Calu3 (cell line): ENCODE measurements at regions not wholly inside any gene's neighbourhood (a gene's known extent, or its start where the extent isn't known, plus 50 kb on each side); places are given as distances from the start of the nearest gene placed in this dataset.

ENCODE experiments used
- BruUV-seq: library from RNA; stranded (reverse); fragments of 400-500 nt; replicated peaks from 2 replicates; lab custom pipeline; 2021; lab: Mats Ljungman, UMichigan
- CTCF ChIA-PET: fragments of 300-600 bp; sonication (Branson Sonifier 250); formaldehyde crosslinking; loops from one replicate; lab custom pipeline; 2022; ENCODE audit warnings: antibody characterized with exemption; lab: Charles Lee
- DNase-seq: peaks from one replicate; pipeline ENCODE4 v3.0.0; 2022
- H3K27ac Mint-ChIP-seq: one replicate; pipeline ENCODE4 v1.8.0; 2022; ENCODE audit warnings: mixed read lengths; ENCODE audit not compliant: unreplicated experiment
- H3K27me3 Mint-ChIP-seq: one replicate; pipeline ENCODE4 v1.8.0; 2022; ENCODE audit warnings: mixed read lengths; ENCODE audit not compliant: unreplicated experiment
- H3K36me3 Mint-ChIP-seq: one replicate; pipeline ENCODE4 v1.8.0; 2022; ENCODE audit warnings: mild to moderate bottlenecking, moderate library complexity, mixed read lengths; ENCODE audit not compliant: insufficient read depth, unreplicated experiment
- H3K4me1 Mint-ChIP-seq: one replicate; pipeline ENCODE4 v1.8.0; 2022; ENCODE audit warnings: mild to moderate bottlenecking, low read depth, mixed read lengths; ENCODE audit not compliant: unreplicated experiment
- H3K4me3 Mint-ChIP-seq: one replicate; pipeline ENCODE4 v1.8.0; 2022; ENCODE audit warnings: mild to moderate bottlenecking, low read depth, moderate library complexity, mixed read lengths; ENCODE audit not compliant: unreplicated experiment
- H3K9me3 Mint-ChIP-seq: one replicate; pipeline ENCODE4 v1.8.0; 2022; ENCODE audit warnings: low read depth, mixed read lengths; ENCODE audit not compliant: unreplicated experiment
- intact Hi-C: fragments of 100-400 bp; cut with micrococcal nuclease; formaldehyde crosslinking; loops from one replicate; pipeline ENCODE4 v1.10.0; 2022; ENCODE audit not compliant: unreplicated experiment
- TF ChIP-seq, protein P1 (sequence below): fragments of 200-600 bp; IDR thresholded peaks from one replicate; pipeline ENCODE4 v1.8.0; 2022; ENCODE audit warnings: antibody characterized with exemption; ENCODE audit not compliant: unreplicated experiment

DNA sequence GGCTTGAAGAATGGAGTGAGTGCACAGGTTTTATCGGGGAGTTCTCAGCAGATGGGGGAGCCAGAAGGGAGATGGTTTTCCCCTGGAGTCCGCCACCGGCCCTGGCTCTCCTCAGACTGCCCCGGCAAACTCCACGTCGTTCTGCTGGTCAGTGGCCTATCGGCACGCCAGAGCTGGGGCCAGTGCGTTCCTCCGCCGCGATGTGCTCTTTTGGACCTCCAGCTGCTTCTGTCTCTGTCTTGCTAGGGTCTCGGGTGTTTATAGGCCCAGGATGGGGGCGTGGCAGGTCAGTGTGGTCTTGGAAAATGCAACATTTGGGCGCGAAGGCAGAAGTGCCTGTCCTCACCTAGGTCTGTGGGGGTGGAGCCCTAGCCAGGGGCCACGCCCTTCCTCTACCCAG is 53.0 kb upstream of the ADTRP start:
- no peaks in the 10 kb centered on the region for H3K36me3 Mint-ChIP-seq
- no peak overlapping the region for H3K27ac Mint-ChIP-seq
- H3K9me3 Mint-ChIP-seq = no peaks in the 10 kb centered on the region
- no peaks in the 10 kb centered on the region for H3K27me3 Mint-ChIP-seq
- intact Hi-C loops = no loop called here
- H3K4me3 Mint-ChIP-seq = no peak overlapping the region
- BruUV-seq = no TSS peak
- no peaks in the 10 kb centered on the region for H3K4me1 Mint-ChIP-seq
- no peak for DNase-seq
- CTCF ChIA-PET = no interaction called here
- TF ChIP-seq, protein P1, sequence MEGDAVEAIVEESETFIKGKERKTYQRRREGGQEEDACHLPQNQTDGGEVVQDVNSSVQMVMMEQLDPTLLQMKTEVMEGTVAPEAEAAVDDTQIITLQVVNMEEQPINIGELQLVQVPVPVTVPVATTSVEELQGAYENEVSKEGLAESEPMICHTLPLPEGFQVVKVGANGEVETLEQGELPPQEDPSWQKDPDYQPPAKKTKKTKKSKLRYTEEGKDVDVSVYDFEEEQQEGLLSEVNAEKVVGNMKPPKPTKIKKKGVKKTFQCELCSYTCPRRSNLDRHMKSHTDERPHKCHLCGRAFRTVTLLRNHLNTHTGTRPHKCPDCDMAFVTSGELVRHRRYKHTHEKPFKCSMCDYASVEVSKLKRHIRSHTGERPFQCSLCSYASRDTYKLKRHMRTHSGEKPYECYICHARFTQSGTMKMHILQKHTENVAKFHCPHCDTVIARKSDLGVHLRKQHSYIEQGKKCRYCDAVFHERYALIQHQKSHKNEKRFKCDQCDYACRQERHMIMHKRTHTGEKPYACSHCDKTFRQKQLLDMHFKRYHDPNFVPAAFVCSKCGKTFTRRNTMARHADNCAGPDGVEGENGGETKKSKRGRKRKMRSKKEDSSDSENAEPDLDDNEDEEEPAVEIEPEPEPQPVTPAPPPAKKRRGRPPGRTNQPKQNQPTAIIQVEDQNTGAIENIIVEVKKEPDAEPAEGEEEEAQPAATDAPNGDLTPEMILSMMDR = no peak

DNA sequence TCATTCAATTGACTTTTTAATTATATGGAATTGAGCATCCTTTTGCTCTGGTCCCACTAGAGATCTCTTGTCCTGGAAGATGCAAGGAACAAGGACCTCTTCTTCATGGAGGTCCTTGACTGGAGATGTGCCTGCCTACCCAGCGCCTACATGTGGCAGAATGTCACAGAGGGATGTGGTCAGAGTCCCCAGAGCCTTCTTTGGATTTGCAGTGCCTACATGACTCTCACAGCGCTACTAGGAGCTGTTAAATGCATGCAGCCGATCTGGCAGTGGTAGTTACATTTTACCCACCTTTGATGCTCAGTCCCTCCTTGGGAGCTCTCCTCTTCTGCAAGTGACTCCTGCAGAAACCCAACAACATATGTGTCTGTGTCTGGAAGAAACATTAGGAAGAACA is 51.9 kb upstream of the ADTRP start:
- intact Hi-C loops = no loop called here
- Mint-ChIP-seq H3K36me3 (no peaks in the 10 kb centered on the region), H3K27ac (no peak overlapping the region)

DNA sequence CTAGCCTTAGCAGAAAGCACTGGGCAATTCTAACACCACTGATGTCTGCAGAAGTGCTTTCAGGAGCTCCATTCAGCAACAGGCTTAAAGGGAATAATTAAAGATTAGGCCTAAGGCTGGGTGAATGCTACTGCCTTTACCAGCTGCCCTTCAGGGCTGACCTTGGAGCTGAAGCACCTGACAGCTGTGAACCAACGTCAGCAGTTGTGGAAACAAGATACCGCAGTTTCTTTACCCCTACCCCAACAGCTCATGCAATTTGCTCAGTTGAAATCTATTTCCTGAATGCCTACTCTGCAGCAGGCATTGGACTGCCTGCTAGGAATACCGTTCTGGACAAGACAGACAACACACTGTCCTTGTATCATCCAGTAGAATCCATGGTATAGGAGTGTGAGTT is 51.5 kb upstream of the ADTRP start:
- Mint-ChIP-seq H3K27ac (no peak overlapping the region), H3K4me3 (no peak overlapping the region), H3K4me1 (no peaks in the 10 kb centered on the region), H3K36me3 (no peaks in the 10 kb centered on the region), H3K27me3 (no peaks in the 10 kb centered on the region), H3K9me3 (no peaks in the 10 kb centered on the region)
- no peak for DNase-seq
- TF ChIP-seq, protein P1 = no peak
- intact Hi-C loops = no loop called here
- BruUV-seq = no TSS peak
- CTCF ChIA-PET = no interaction called here

More for the DNA sequence above, 51.9 kb upstream of the ADTRP start:
- TF ChIP-seq, protein P1 = no peak
- DNase-seq = no peak
- no peaks in the 10 kb centered on the region for H3K9me3 Mint-ChIP-seq
- H3K4me1 Mint-ChIP-seq = no peaks in the 10 kb centered on the region
- H3K27me3 Mint-ChIP-seq = no peaks in the 10 kb centered on the region
- CTCF ChIA-PET = no interaction called here
- no peak overlapping the region for H3K4me3 Mint-ChIP-seq
- BruUV-seq = no TSS peak

DNA sequence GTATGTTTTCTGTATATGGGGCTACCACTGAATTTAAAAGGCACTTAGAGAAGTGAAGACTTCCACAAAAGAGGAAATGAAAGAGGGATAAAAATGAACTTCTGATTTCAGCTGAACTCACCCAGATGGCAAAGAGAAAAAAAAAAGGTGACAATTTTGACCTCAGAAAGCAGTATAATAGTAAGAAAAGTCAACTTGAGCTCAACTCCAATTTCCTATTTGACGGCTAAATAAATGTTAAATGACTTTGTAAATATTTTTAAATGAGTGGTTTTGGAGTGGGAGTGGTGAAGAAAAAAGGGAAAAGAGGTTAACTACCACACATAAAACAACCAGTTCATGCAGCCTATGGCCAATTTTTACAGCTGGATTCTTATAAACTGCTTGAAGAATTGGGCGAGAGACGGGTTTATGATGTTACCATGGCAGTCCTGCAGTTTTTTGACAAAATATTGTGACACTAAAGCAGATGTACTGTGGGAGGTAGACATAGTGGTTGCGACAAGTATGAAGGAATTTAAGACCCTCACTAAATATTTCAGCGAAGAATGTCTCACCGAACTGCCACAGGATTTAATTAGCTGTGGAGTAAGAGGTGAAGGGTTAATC is 49.8 kb upstream of the ADTRP start:
- BruUV-seq = no TSS peak
- Mint-ChIP-seq H3K27me3 (no peaks in the 10 kb centered on the region), H3K9me3 (no peaks in the 10 kb centered on the region), H3K4me3 (no peak overlapping the region), H3K27ac (no peak overlapping the region), H3K4me1 (no peaks in the 10 kb centered on the region), H3K36me3 (no peaks in the 10 kb centered on the region)
- CTCF ChIA-PET = interaction anchor here (0.6 kb wide), 1 partner anchor 686 kb away, joined by 4 read pairs; no protein-coding TSS in a partner anchor
- intact Hi-C loops = no loop called here
- TF ChIP-seq, protein P1 = no peak
- no peak for DNase-seq
